H1 (cell line): ENCODE measurements at regions not wholly inside any gene's neighbourhood (a gene's known extent, or its start where the extent isn't known, plus 50 kb on each side); places are given as distances from the start of the nearest gene placed in this dataset.

Source experiments
- EZH2 ChIP-seq: fragments of 200-600 bp; sonication (generic); IDR thresholded peaks from 2 replicates; pipeline ENCODE4 v1.7.1; 2012; ENCODE audit warnings: low read depth, mild to moderate bottlenecking, moderate library complexity, low read length, inconsistent platforms; ENCODE audit not compliant: severe bottlenecking
- SP1 ChIP-seq: IDR thresholded peaks from 2 replicates; pipeline ENCODE4 v1.6.1; 2011; ENCODE audit warnings: low read depth, low read length
- TF ChIP-seq, protein P1 (sequence below): fragments of 300-600 bp; sonication (generic); IDR thresholded peaks from 2 replicates; pipeline ENCODE4 v1.7.1; 2012; ENCODE audit warnings: low read length, moderate library complexity, mild to moderate bottlenecking, inconsistent platforms; ENCODE audit not compliant: insufficient replicate concordance
- TF ChIP-seq, protein P2 (sequence below), 3 experiments: IDR thresholded peaks; 1 replicate in 2 of 3; 2 replicates in 1 of 3; pipeline versions ENCODE4 v1.5.1 to v1.6.1; 2011; ENCODE audit warnings: low read length in 3 of 3, mild to moderate bottlenecking in 3 of 3, inconsistent platforms in 2 of 3, low read depth in 1 of 3, moderate library complexity in 1 of 3; ENCODE audit not compliant: insufficient read depth in 1 of 3; ENCODE audit errors: control extremely low read depth in 1 of 3

DNA sequence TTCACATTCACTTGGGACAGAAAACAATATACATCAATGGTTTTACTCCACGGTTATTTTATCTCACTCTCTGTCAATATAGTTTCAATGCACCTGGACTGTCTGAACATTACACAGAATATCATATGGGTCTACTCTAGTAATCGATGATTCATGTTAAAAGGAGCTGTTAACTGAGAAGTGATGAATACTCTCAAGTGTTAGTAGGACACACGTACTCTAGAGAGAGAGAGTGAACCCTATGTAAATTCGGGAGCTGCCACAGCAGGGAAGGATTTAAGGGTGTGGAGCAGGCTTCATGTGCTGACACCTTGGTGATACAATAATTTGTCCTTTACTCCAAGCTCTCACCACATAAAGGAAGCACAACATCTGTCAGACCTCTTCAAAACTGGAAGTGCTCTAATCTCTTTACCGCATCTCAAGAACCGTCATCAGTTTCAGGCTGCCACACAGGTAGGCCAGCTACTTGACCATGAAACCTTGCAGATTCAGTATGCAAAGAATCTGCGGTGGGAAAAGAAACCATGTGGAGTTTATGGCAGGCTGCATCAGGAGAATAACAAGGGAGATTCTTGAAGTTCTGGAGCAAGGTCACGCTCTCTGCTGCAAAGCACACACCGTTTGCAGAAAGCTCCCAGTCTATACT, 199.2 kb upstream of the TMC3 start:
- TF ChIP-seq, protein P1, sequence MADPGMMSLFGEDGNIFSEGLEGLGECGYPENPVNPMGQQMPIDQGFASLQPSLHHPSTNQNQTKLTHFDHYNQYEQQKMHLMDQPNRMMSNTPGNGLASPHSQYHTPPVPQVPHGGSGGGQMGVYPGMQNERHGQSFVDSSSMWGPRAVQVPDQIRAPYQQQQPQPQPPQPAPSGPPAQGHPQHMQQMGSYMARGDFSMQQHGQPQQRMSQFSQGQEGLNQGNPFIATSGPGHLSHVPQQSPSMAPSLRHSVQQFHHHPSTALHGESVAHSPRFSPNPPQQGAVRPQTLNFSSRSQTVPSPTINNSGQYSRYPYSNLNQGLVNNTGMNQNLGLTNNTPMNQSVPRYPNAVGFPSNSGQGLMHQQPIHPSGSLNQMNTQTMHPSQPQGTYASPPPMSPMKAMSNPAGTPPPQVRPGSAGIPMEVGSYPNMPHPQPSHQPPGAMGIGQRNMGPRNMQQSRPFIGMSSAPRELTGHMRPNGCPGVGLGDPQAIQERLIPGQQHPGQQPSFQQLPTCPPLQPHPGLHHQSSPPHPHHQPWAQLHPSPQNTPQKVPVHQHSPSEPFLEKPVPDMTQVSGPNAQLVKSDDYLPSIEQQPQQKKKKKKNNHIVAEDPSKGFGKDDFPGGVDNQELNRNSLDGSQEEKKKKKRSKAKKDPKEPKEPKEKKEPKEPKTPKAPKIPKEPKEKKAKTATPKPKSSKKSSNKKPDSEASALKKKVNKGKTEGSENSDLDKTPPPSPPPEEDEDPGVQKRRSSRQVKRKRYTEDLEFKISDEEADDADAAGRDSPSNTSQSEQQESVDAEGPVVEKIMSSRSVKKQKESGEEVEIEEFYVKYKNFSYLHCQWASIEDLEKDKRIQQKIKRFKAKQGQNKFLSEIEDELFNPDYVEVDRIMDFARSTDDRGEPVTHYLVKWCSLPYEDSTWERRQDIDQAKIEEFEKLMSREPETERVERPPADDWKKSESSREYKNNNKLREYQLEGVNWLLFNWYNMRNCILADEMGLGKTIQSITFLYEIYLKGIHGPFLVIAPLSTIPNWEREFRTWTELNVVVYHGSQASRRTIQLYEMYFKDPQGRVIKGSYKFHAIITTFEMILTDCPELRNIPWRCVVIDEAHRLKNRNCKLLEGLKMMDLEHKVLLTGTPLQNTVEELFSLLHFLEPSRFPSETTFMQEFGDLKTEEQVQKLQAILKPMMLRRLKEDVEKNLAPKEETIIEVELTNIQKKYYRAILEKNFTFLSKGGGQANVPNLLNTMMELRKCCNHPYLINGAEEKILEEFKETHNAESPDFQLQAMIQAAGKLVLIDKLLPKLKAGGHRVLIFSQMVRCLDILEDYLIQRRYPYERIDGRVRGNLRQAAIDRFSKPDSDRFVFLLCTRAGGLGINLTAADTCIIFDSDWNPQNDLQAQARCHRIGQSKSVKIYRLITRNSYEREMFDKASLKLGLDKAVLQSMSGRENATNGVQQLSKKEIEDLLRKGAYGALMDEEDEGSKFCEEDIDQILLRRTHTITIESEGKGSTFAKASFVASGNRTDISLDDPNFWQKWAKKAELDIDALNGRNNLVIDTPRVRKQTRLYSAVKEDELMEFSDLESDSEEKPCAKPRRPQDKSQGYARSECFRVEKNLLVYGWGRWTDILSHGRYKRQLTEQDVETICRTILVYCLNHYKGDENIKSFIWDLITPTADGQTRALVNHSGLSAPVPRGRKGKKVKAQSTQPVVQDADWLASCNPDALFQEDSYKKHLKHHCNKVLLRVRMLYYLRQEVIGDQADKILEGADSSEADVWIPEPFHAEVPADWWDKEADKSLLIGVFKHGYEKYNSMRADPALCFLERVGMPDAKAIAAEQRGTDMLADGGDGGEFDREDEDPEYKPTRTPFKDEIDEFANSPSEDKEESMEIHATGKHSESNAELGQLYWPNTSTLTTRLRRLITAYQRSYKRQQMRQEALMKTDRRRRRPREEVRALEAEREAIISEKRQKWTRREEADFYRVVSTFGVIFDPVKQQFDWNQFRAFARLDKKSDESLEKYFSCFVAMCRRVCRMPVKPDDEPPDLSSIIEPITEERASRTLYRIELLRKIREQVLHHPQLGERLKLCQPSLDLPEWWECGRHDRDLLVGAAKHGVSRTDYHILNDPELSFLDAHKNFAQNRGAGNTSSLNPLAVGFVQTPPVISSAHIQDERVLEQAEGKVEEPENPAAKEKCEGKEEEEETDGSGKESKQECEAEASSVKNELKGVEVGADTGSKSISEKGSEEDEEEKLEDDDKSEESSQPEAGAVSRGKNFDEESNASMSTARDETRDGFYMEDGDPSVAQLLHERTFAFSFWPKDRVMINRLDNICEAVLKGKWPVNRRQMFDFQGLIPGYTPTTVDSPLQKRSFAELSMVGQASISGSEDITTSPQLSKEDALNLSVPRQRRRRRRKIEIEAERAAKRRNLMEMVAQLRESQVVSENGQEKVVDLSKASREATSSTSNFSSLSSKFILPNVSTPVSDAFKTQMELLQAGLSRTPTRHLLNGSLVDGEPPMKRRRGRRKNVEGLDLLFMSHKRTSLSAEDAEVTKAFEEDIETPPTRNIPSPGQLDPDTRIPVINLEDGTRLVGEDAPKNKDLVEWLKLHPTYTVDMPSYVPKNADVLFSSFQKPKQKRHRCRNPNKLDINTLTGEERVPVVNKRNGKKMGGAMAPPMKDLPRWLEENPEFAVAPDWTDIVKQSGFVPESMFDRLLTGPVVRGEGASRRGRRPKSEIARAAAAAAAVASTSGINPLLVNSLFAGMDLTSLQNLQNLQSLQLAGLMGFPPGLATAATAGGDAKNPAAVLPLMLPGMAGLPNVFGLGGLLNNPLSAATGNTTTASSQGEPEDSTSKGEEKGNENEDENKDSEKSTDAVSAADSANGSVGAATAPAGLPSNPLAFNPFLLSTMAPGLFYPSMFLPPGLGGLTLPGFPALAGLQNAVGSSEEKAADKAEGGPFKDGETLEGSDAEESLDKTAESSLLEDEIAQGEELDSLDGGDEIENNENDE = no peak
- TF ChIP-seq, protein P2, sequence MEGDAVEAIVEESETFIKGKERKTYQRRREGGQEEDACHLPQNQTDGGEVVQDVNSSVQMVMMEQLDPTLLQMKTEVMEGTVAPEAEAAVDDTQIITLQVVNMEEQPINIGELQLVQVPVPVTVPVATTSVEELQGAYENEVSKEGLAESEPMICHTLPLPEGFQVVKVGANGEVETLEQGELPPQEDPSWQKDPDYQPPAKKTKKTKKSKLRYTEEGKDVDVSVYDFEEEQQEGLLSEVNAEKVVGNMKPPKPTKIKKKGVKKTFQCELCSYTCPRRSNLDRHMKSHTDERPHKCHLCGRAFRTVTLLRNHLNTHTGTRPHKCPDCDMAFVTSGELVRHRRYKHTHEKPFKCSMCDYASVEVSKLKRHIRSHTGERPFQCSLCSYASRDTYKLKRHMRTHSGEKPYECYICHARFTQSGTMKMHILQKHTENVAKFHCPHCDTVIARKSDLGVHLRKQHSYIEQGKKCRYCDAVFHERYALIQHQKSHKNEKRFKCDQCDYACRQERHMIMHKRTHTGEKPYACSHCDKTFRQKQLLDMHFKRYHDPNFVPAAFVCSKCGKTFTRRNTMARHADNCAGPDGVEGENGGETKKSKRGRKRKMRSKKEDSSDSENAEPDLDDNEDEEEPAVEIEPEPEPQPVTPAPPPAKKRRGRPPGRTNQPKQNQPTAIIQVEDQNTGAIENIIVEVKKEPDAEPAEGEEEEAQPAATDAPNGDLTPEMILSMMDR (IDR thresholded peaks at IDR 0.05; ENCODE audit: control extremely low read depth in 1 of 3, insufficient read depth in 1 of 3, low read depth in 1 of 3, low read length in 3 of 3) = no peak
- TF ChIP-seq SP1 (no peak), EZH2 (no peak)
